ENCODE measurements at regions not wholly inside any gene's neighbourhood (a gene's known extent, or its start where the extent isn't known, plus 50 kb on each side); places are given as distances from the start of the nearest gene placed in this dataset.

DNA sequence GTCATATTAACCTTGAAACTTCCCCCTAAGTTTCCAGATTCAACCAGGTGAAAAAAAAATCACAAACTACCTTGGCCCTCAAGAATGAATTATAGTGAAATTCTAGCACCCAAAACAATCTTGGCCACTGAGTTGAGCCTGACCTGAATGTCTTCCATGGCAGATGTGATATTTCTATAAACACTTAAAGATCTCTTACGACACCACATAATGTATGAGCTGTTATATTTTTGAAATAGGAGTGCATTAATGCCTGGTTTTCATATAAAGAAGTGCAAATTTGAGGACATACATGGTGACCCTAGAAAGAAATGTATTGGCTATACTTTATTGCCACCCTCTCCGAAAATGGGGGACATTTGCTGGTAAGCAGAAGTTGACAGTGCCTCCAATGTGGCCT, 584.1 kb upstream of the KCND2 start:
- H3K27ac ChIP-seq, result no peak overlapping the region
- no peak for TF ChIP-seq CTCF (IDR thresholded peaks at IDR 0.05; ENCODE audit: low read depth, low read length, missing control alignments)
- no peak overlapping the region for H3K4me3 ChIP-seq (ENCODE audit: low read depth, low read length)
- in situ Hi-C loops (cut with HindIII; ENCODE audit: low pct_ligation_motif_present, low sequenced_read_pairs), result no loop called here
- no peaks in the 10 kb centered on the region for H3K27me3 ChIP-seq (replicated peaks)
- DNase-seq, result no peak
- no peaks in the 10 kb centered on the region for H3K36me3 ChIP-seq (replicated peaks)

GRCh38 chr7:119692541-119692940, 580.4 kb upstream of the KCND2 start:
- Histone ChIP-seq H3K36me3 (replicated peaks) (no peaks in the 10 kb centered on the region), H3K4me3 (ENCODE audit: low read depth, low read length) (no peak overlapping the region), H3K27ac (no peak overlapping the region), H3K27me3 (replicated peaks) (no peaks in the 10 kb centered on the region)
- DNase-seq, result no peak
- in situ Hi-C loops (cut with HindIII; ENCODE audit: low pct_ligation_motif_present, low sequenced_read_pairs), result no loop called here
- TF ChIP-seq CTCF (IDR thresholded peaks at IDR 0.05; ENCODE audit: low read depth, low read length, missing control alignments), result no peak

- H3K36me3 ChIP-seq (replicated peaks), result no peaks in the 10 kb centered on the region
- TF ChIP-seq CTCF (IDR thresholded peaks at IDR 0.05; ENCODE audit: low read depth, low read length, missing control alignments), result no peak
- in situ Hi-C loops (cut with HindIII; ENCODE audit: low pct_ligation_motif_present, low sequenced_read_pairs), result no loop called here
These were observed 578.5 kb upstream of the KCND2 start for GRCh38 chr7:119694506-119694905.

DNA sequence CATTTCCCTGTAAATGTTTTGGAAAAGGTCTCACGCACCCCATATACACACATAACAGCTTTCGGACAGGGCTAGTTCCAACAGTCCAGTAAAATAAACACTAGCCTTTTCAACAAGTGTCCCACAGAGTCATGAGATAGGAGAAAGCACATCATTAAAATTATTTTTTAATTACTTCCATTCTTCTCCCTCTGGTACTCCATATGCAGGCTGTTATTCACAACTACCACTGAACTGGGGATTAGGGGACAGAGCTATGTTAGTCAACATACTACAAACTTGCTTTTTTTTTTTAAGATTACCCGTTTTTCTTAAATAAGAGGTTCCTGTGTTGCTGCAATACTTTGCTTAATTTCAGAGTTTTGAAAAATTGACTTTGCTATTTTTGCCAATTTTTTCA, 576.6 kb upstream of the KCND2 start:
- no peaks in the 10 kb centered on the region for H3K36me3 ChIP-seq (replicated peaks)
- H3K4me3 ChIP-seq (ENCODE audit: low read depth, low read length), result no peak overlapping the region
- H3K27me3 ChIP-seq (replicated peaks), result no peaks in the 10 kb centered on the region
- H3K27ac ChIP-seq, result no peak overlapping the region
- TF ChIP-seq CTCF (IDR thresholded peaks at IDR 0.05; ENCODE audit: low read depth, low read length, missing control alignments), result no peak
- DNase-seq, result no peak
- in situ Hi-C loops (cut with HindIII; ENCODE audit: low pct_ligation_motif_present, low sequenced_read_pairs), result no loop called here

More at GRCh38 chr7:119694506-119694905, 578.5 kb upstream of the KCND2 start:
- H3K27me3 ChIP-seq (replicated peaks), result no peaks in the 10 kb centered on the region
- DNase-seq, result no peak
- H3K27ac ChIP-seq, result no peak overlapping the region
- no peak overlapping the region for H3K4me3 ChIP-seq (ENCODE audit: low read depth, low read length)

GRCh38 chr7:119703895-119704294, 569.1 kb upstream of the KCND2 start:
- TF ChIP-seq CTCF (IDR thresholded peaks at IDR 0.05; ENCODE audit: low read depth, low read length, missing control alignments), result no peak
- no peak for DNase-seq
- Histone ChIP-seq H3K4me3 (ENCODE audit: low read depth, low read length) (no peak overlapping the region), H3K27me3 (replicated peaks) (no peaks in the 10 kb centered on the region), H3K27ac (no peak overlapping the region), H3K36me3 (replicated peaks) (no peaks in the 10 kb centered on the region)
- in situ Hi-C loops (cut with HindIII; ENCODE audit: low pct_ligation_motif_present, low sequenced_read_pairs), result no loop called here

DNA sequence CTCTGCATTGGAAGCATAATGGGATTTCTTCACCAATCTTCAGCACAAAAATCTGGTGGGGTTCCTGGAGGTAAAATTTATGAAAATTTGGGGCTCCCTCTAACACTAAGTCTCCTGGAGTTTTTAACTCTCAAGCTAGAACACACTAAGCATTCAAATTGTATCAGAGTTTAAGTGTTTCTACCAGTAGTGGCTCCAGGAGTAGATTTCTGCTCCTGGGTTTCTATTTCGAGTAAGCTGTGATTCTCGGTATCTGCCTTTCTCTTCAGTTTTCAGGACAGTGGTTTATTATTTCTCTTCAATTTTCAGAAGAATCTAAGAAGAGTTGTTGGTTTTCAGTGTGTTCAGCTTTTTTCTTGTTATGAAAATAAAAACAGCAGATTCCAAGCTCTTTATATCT, 566.4 kb upstream of the KCND2 start:
- DNase-seq, result no peak
- Histone ChIP-seq H3K27me3 (replicated peaks) (no peaks in the 10 kb centered on the region), H3K4me3 (ENCODE audit: low read depth, low read length) (no peak overlapping the region), H3K36me3 (replicated peaks) (no peaks in the 10 kb centered on the region), H3K27ac (no peak overlapping the region)
- no peak for TF ChIP-seq CTCF (IDR thresholded peaks at IDR 0.05; ENCODE audit: low read depth, low read length, missing control alignments)
- in situ Hi-C loops (cut with HindIII; ENCODE audit: low pct_ligation_motif_present, low sequenced_read_pairs), result no loop called here

Data from brain microvascular endothelial cell (primary cell).